OCI-LY1 (cell line): ENCODE measurements at regions not wholly inside any gene's neighbourhood (a gene's known extent, or its start where the extent isn't known, plus 50 kb on each side); places are given as distances from the start of the nearest gene placed in this dataset.
"Not testable (repeated sequence)": the region's sequence is repeated elsewhere in the genome, so short reads cannot be mapped to it uniquely, and the experiment has no call there.

Experiments
- H2AFZ ChIP-seq: fragments of 200-600 bp; sonication (generic), shearing (Covaris generic); 2 replicates; pipeline ENCODE4 v1.6.0; 2014; ENCODE audit warnings: antibody characterized with exemption, mild to moderate bottlenecking, low read length
- H3F3A ChIP-seq: fragments of 200-600 bp; sonication (generic), shearing (Covaris generic); 2 replicates; pipeline ENCODE4 v1.6.0; 2014; ENCODE audit warnings: mild to moderate bottlenecking, antibody characterized with exemption, low read length, moderate library complexity; ENCODE audit not compliant: insufficient read depth
- H3K27ac ChIP-seq: fragments of 200-600 bp; sonication (generic); 2 replicates; pipeline ENCODE4 v1.5.1; 2014; ENCODE audit warnings: low read length, mixed run types, mild to moderate bottlenecking, low read depth; ENCODE audit not compliant: poor library complexity, severe bottlenecking
- H3K27me3 ChIP-seq: fragments of 200-600 bp; sonication (generic); 2 replicates; pipeline ENCODE4 v1.6.0; 2014; ENCODE audit warnings: antibody characterized with exemption, mild to moderate bottlenecking, low read length, moderate library complexity; ENCODE audit not compliant: insufficient read depth
- H3K36me3 ChIP-seq: fragments of 200-600 bp; sonication (generic); 2 replicates; pipeline ENCODE4 v1.6.1; 2014; ENCODE audit warnings: mild to moderate bottlenecking, antibody characterized with exemption, low read length, moderate library complexity, mixed read lengths; ENCODE audit not compliant: insufficient read depth
- H3K4me1 ChIP-seq: fragments of 200-600 bp; sonication (generic); 2 replicates; pipeline ENCODE4 v1.5.1; 2014; ENCODE audit warnings: mild to moderate bottlenecking, low read length, moderate library complexity; ENCODE audit not compliant: insufficient read depth, severe bottlenecking
- H3K4me2 ChIP-seq: fragments of 200-600 bp; sonication (generic), shearing (Covaris generic); 2 replicates; pipeline ENCODE4 v1.6.1; 2014; ENCODE audit warnings: low read length
- H3K4me3 ChIP-seq: fragments of 200-600 bp; sonication (generic); 2 replicates; pipeline ENCODE4 v1.5.1; 2014; ENCODE audit warnings: low read length, low read depth, mild to moderate bottlenecking, mixed read lengths; ENCODE audit not compliant: poor library complexity, severe bottlenecking
- H3K79me2 ChIP-seq: fragments of 200-600 bp; shearing (Covaris generic); 2 replicates; pipeline ENCODE4 v1.6.1; 2016; ENCODE audit warnings: mixed run types, low read length, mixed read lengths; ENCODE audit not compliant: insufficient read depth
- H3K9ac ChIP-seq: fragments of 200-600 bp; sonication (generic), shearing (Covaris generic); 2 replicates; pipeline ENCODE4 v1.6.1; 2014; ENCODE audit warnings: mild to moderate bottlenecking, low read length, mixed read lengths
- H3K9me2 ChIP-seq: fragments of 200-600 bp; sonication (generic), shearing (Covaris generic); 2 replicates; pipeline ENCODE4 v1.6.1; 2014; ENCODE audit warnings: low read depth, mild to moderate bottlenecking, low read length, mixed read lengths
- H3K9me3 ChIP-seq: fragments of 200-600 bp; shearing (Covaris generic); 2 replicates; pipeline ENCODE4 v1.6.1; 2014; ENCODE audit warnings: low read length, mixed read lengths
- H4K20me1 ChIP-seq: fragments of 200-600 bp; sonication (generic), shearing (Covaris generic); 2 replicates; pipeline ENCODE4 v1.6.0; 2016; ENCODE audit warnings: mild to moderate bottlenecking, low read length; ENCODE audit not compliant: insufficient read depth
- CTCF ChIP-seq: fragments of 200-600 bp; sonication (generic), shearing (Covaris generic); IDR thresholded peaks from 2 replicates; pipeline ENCODE4 v1.5.1; 2017; ENCODE audit warnings: mild to moderate bottlenecking, antibody characterized with exemption, low read length, moderate library complexity, mixed read lengths
- EZH2 ChIP-seq: fragments of 200-600 bp; sonication (generic), shearing (Covaris generic); IDR thresholded peaks from 2 replicates; pipeline ENCODE4 v1.8.0; 2017; ENCODE audit warnings: borderline replicate concordance, mixed run types, mild to moderate bottlenecking, antibody characterized with exemption, low read length, moderate library complexity, mixed read lengths

GRCh38 chr21:27339902-27340301 lies 373.0 kb upstream of the ADAMTS5 start:
- no peak for TF ChIP-seq EZH2
- TF ChIP-seq CTCF: no peak
- no peaks in the 10 kb centered on the region for H3K9me3 ChIP-seq
- no peaks in the 10 kb centered on the region for H3K4me1 ChIP-seq
- H4K20me1 ChIP-seq: no peaks in the 10 kb centered on the region
- H3K79me2 ChIP-seq: no peaks in the 10 kb centered on the region
- no peaks in the 10 kb centered on the region for H3K36me3 ChIP-seq
- no peak overlapping the region for H3K9ac ChIP-seq
- no peak overlapping the region for H3K4me3 ChIP-seq
- no peaks in the 10 kb centered on the region for H3K9me2 ChIP-seq
- no peaks in the 10 kb centered on the region for H3K27me3 ChIP-seq
- no peak overlapping the region for H3K27ac ChIP-seq
- H3F3A ChIP-seq: no peaks in the 10 kb centered on the region
- H2AFZ ChIP-seq: no peak overlapping the region
- no peak overlapping the region for H3K4me2 ChIP-seq

- not testable (repeated sequence) for H3K36me3 ChIP-seq, H3K79me2 ChIP-seq, H3K9me2 ChIP-seq, H3K27ac ChIP-seq, H4K20me1 ChIP-seq, H3K4me2 ChIP-seq, H3K4me3 ChIP-seq, H3K9me3 ChIP-seq, H3F3A ChIP-seq, H2AFZ ChIP-seq, H3K4me1 ChIP-seq, H3K9ac ChIP-seq, H3K27me3 ChIP-seq
Observed at GRCh38 chr21:27338007-27338406, 371.1 kb upstream of the ADAMTS5 start.

- no peaks in the 10 kb centered on the region for H3K79me2 ChIP-seq
- no peak overlapping the region for H2AFZ ChIP-seq
- H3K27me3 ChIP-seq: no peaks in the 10 kb centered on the region
- no peak overlapping the region for H3K27ac ChIP-seq
- H3K4me2 ChIP-seq: no peak overlapping the region
- no peaks in the 10 kb centered on the region for H3K9me2 ChIP-seq
- no peaks in the 10 kb centered on the region for H3K36me3 ChIP-seq
- TF ChIP-seq CTCF (no peak), EZH2 (no peak)
- H3K4me1 ChIP-seq: no peaks in the 10 kb centered on the region
- no peak overlapping the region for H3K4me3 ChIP-seq
- no peak overlapping the region for H3K9ac ChIP-seq
- no peaks in the 10 kb centered on the region for H3K9me3 ChIP-seq
- H3F3A ChIP-seq: no peaks in the 10 kb centered on the region
- no peaks in the 10 kb centered on the region for H4K20me1 ChIP-seq
Observed at GRCh38 chr21:27333096-27333495, 366.2 kb upstream of the ADAMTS5 start.

GRCh38 chr21:27329255-27329851 lies 362.5 kb upstream of the ADAMTS5 start:
- H3K4me1 ChIP-seq: no peaks in the 10 kb centered on the region
- H3K4me2 ChIP-seq: no peak overlapping the region
- no peak overlapping the region for H2AFZ ChIP-seq
- H3K4me3 ChIP-seq: no peak overlapping the region
- H3K9me2 ChIP-seq: no peaks in the 10 kb centered on the region
- TF ChIP-seq EZH2: no peak
- no peak for TF ChIP-seq CTCF
- no peaks in the 10 kb centered on the region for H3K79me2 ChIP-seq
- H4K20me1 ChIP-seq: no peaks in the 10 kb centered on the region
- no peaks in the 10 kb centered on the region for H3K9me3 ChIP-seq
- H3K27me3 ChIP-seq: no peaks in the 10 kb centered on the region
- no peaks in the 10 kb centered on the region for H3F3A ChIP-seq
- no peaks in the 10 kb centered on the region for H3K36me3 ChIP-seq
- H3K9ac ChIP-seq: no peak overlapping the region
- H3K27ac ChIP-seq: no peak overlapping the region
